Inflammatory macrophage (primary cell): ENCODE measurements at regions not wholly inside any gene's neighbourhood (a gene's known extent, or its start where the extent isn't known, plus 50 kb on each side); places are given as distances from the start of the nearest gene placed in this dataset.

Experiments used
- DNase-seq, 2 donors: peaks; one replicate each; pipeline ENCODE4 v3.0.0-alpha.2; 2020 to 2022

DNA sequence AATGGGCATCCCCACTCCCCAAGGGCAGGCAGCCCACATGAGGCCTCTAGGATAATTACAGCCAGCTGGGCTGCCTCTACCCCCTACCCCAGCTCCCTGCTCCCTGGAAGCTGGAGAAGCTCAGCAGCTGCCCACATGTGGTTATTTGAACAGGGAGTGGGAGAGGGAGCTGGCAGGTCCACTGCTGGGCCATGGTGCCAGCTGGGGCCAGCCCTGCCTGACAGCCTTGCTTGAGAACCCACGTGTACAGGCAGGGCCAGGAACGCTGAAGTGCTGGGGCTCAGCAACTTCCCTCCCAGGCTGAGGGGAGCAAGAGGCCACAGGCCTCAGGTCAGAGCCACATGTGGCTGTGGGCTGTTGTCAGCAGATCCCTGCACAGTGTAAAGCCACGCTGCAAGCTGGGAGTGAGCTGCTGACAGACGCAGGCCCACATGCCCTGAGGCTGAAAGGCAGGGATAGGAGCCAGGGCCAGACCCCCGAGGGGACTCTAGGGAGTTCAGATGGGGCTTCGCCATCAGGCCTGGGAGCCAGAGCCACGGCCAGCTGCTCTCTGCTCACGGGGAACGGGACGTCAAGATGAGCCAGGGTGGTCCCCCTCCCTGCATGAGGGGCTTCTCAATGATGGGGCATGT is 129.0 kb downstream of the SYF2 start:
- DNase-seq, result peak in 1 of 2 donors; percentile 51

DNA sequence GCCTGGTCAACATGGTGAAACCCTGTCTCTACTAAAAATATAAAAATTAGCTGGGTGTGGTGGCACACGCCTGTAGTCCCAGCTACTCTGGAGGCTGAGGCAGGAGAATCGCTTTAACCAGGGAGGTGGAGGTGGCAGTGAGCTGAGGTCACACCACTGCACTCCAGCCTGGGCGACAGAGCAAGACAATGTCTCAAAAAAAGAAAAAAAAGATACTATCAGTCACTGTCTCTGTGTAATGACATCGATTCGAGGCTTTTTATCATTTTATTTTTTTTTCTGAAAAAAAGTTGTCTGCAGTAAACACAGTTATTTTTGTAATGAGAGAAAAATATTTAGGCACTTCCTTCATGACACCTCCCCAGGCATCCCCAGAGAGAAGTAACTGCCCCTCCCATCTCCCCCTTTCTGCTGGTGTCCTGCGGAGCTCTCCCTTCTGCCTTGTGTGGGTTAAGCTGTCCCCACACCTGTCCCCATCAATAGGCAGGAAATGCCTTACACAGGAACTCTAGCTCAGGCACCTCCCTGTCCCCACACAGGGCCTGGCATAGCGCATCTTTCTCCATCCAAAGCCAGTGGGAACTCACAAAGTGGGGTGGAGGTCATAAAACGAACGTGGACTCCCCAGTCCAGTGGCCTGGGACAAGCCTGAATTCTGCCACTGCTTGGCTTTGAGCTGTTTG is 132.0 kb downstream of the SYF2 start:
- no peak for DNase-seq

DNA sequence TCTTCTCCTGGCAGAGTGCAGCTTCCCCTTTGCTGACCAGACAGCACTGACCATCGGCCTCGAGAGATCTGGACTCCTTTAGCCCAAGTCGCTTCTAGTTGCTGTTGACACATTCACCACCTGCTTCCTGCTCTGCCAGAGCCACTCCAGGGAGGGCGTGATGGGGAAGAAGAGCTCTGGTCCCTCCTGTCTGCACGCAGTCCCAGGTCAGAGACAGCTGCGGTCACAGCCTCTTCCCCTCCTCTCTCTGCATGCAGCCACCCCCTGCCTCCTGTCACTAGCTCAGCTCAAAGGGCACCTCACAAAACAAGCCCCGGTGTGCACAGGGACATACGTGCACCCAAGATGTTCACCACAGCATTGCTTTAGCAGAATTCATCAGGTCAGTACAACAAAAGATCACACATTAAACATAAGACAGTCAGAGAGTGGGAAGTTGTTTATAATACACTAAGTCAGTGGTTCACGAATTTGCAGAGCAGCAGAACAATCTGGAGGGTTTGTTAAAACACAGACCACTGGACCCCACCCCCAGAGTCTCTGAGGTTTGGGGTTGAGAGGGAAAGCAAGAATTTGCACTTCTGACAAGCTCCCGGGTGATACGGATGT is 132.9 kb downstream of the SYF2 start:
- DNase-seq, result peak; percentile 48 to 77

DNA sequence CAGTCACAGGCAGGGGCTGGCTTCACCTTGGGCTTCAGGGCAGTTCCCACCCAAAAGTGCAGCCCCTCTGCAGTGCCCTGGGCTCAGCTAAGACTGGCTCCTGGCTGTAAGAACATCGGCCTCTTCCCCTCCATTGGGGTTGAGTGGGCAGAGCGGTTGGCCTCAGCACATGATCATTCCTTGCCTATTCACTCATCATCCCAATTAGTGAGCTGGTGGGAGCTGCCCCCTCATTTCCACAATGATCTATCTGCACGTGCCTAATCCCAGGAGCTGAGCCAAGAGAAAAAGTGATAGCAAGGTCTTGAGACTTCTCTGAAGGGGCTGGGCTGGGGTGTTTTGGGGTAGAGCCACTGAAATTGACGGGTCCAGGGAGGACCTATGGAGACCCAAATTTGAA is 133.6 kb downstream of the SYF2 start:
- peak in 1 of 2 donors; percentile 55 for DNase-seq

DNA sequence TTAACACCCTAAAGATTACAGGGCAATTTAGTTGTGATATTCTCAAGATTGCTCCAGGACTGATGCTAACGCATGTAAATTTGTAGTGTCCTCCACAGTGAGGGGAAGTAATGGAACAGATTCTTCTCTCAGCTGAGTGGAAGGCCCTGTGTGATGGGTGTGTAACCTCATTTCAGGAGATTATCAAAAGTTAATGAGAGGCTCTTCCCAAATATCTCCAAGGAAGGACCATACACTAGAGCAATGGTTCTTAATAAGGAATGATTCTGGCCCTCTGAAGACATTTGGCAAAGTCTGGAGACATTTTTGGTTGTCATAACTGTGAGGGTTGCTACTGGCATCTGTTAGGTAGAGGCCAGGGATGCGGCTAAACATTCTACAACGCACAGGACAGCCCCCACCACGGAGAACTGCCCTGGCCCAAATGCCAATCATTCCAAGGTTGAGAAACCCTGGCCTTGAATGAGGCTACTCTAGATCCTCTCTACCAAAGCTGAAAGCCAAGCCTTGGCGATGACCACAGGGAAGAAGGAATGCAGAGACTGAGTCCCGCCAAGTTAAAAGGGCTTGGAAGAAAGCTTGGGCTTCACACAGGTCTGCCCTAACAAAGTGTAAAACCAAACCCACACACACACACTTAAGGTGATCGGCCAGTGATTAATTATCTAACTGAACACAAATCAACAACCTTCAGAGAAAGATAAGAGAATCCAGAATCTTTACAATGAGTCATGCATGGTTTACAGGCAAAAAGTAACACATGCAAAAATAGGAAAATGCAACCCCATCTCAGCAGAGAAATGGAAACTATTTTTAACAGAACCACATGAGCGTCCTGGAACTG is 135.8 kb downstream of the SYF2 start:
- no peak for DNase-seq

DNA sequence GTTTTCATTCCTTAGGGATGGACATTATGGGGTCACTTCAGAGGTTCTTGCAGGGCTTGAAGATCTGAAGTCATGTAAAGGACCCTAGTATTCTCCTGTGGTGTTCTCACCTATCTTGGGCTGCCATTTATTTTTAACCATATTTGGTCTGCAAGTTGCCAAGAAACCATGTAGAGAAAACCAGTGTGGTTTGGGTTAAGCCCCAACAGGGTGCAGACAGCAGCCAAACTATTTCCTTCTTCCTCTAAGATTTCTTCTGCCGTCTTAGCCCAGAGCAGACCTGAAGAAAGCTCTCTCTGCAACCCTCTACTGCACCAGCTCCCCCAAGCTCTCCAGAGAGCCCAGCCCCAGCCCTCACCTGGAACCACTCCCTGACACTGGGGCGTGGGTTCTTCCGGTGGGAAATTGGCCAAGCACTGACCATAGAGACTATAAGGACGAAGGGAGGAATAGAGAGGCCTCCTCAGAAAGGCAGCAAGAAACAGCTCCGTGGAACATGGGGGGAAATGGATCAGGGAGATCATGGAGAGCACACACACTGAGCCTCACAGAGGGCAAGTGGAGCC is 136.6 kb downstream of the SYF2 start:
- DNase-seq, result no peak

DNA sequence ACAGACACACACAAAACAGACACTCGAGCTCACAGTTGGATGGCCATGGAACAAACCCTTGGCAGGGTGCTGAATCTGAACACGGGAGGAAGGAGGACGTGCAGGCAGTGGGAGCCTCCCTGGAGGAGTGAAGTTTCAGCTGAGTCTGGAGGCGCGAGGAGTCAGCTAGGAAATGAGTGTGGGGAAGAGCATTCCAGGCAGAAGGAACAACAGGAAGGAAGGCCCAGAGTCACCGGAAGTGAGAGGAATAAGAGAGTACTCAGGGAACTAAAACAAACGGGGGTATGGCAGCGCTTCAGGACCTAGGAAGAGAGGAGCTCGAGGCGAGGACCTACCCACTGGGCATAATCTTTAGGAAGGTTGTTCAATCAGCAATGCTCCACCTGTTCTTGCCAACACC is 137.3 kb downstream of the SYF2 start:
- DNase-seq, result no peak

DNA sequence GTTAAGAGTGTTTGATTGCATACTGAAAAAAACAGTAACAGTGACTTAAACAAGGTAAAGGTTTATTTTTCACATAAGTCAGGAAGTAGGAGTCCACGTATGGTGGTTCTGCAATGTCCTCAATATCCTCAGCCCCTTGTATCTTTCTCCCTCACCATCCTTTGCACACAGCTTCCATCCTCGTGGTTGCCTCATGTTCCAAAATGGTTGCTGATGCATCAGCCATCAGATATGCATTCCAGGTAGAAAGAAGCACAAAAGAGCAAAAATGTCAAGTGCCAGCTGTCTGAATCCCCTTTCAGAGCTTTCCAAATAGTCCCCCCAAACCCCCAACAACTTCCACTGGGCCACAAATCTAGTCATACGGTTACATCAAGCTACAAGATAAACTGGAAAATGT is 138.1 kb downstream of the SYF2 start:
- no peak for DNase-seq

DNA sequence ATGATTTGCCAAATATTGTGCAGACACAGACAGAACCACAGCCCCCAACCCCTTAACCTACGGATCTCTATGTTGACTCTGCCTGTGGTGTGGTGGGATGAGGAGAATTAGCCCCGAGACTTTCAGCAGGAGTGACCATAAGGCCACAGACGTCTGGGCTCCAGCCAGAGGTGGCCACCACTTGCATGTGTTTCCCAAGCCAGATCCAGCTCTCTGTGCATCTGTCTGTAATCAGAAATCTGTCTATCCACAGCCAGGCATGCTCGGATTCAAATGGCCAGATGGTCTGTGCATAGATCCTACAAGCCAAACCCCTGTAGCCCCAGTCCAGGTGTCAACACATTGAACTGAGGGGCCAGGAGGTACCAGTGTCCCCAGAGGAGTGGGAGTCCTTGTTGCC is 140.6 kb downstream of the SYF2 start:
- DNase-seq, result no peak

DNA sequence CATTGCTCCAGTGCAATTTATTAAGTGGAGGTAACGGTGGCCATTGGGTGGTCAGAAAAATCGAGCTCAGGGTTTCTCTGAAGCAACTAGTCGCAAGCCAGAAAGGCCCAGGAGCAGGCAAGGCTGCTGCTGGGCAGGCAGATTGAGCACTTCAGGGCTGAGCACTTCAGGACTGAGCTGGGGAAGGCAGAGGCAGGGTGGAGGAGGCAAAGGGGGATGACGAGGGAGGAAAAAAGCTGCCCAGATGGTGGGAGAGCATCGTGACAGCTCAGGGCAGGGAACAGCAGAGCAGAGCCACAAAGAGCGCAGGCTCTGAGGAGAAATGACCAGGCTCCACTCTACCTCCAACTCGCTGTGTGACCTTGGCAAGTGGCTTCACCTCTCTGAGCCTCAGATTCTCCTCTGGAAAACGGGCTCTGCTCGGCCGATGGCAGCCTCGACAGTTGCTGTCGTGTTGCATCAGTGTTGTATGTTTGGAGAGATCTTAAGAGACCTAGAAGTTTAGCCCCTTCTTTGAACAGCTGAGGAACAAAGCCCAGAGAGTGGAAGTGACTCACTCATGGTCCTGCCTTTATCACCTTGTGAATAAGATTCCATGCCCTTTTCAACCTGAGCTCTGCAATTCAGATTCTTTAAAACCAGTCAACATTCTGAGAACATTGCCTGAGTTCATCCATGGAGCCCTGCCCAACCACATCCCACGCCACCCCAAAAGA is 141.4 kb downstream of the SYF2 start:
- DNase-seq, result no peak

DNA sequence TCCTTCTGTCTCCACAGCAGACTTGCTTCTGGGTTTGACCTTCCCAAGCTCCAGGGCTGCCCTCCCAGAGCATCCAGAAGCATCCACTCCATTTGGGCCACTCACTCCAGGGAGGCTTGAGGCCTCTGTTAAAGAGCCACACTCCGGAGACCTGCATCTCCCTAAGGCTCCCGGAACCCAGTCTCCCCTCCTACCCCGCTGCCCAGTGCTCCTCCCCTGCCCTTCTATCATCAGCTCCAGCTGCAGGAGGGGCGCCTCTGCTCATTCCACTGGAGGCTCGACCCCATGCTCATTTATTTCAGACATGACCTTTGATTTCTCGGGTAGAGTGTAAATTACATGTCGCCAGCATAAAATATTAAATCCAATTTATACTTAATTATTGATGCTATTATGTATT is 142.5 kb downstream of the SYF2 start:
- DNase-seq, result no peak

DNA sequence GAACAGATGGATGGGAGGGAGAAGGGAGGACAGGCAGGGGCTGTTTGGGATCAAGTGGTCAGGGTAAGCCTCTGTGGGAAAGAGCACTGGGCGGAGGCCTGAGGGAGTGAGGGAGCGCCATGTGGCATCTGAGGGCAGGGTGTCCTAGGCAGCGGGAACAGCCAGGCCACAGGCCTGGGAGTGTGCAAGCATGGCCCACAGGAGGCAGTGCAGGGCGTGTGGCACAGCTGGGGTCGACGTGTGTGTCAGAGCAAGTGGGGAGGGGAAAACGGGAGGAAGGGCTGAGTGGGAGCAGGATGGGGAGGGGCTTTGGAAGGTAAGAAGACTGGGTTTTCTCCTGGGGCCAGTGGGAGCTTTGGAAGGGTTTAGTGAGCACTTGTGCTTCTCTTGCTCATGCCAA is 143.4 kb downstream of the SYF2 start:
- DNase-seq, result no peak

DNA sequence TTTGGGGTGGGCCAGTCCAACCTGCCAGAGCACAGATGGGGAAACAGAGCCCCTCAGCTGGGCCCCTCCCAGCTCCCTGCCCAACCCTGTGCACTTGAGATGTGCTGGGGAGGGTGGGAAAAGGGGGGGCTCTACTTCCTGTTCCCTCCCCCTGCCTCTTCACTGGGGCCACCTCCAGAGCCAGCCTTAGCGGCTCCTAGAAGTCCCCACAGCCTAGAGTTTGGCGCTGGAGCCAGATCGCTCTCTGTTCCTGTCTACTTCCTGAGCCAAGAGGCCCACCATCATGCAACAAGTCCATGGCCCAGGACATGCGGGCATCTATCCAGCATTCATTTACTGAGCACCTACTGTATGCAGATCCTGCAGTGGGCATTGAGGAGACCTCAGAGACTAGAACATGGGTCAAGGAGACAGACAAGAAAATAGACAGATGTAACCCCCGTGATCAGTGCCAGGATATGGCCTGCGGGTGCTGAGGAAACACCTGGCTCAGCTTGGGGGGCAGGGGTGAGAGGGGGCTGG is 144.1 kb downstream of the SYF2 start:
- no peak for DNase-seq

DNA sequence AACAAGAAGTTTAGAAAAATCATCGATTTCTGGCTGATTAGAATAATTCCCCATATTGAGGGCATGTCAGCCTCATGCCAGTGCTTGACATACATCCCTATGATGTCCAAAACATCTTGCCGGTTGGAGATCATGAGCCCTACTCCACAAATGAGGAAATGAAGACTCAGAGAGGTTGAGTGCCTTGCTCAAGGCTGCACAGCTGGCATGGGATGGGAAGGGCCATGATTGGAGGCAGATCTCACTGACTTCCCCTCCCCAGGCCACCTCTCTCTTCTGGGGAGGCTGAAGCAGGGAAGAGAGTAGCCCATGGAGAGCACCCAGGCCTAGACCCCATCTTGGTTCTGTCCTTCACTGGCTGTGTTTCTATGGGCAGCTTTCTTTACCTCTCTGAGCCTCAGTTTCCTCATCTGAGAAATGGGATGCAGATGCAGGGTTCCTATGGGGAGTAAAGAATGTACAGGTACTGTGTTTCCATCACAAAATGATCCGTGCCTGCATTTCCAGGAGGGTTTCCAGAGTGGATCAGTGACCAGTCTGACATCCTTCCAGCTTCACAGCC is 145.7 kb downstream of the SYF2 start:
- no peak for DNase-seq

DNA sequence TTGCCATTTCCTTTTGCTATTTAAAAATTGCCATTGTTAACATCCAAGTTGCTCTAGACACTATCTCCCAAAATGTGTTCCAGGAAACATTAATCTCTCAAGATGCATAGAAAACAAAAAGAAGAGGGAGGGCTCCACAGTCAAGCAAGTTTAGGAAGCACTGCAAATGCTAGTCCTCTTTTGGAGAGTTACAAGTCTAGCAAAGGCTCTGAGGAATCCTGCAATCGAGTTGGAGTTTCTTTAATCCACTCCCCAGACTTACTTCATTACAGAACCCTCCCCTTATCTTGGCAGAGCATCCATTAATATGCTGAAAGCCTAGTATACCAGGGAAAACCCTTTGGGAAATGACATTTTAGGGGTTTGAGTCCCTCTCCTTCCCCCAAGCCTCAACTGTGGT is 147.9 kb downstream of the SYF2 start:
- no peak for DNase-seq

DNA sequence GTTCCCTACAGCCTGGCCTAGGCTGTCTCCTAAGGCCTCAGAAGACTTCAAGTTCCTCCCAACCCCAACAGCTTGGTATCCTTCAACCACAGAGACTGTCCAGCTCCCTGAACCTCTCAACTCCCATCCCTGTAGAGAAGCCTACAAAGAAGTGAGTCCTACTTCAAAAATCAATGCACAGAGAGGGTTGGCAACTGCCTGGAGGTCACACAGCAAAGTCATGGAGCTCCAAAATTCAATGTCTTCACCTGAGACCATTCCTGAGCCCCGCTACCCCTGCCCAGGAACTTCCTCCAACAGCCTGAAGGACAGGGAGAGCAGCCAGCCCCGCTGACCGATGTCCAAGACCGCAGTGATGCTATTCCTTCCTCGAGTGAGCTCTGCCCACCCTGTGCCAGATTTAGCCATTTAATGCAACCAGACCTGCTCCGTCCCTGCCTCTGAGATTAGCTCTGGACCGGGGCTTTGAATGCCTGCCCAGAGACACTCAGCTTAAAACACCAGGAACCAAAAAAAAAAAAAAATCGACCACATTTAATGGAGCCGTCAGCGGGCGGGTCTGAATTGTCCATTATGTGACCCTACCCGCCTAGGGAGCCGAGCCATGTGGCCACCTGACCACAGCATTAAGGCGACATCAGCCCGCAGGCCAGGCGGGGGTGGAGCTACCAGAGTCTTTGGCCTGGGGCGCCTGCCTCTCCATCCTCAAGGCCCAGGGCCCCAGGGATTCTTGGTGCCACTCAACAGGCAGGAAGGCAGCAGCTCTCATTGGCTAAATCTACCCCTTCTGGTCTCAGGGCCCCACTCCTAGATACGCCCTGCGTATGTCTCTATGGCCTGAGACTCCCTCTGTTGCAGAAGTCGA is 148.6 kb downstream of the SYF2 start:
- no peak for DNase-seq

DNA sequence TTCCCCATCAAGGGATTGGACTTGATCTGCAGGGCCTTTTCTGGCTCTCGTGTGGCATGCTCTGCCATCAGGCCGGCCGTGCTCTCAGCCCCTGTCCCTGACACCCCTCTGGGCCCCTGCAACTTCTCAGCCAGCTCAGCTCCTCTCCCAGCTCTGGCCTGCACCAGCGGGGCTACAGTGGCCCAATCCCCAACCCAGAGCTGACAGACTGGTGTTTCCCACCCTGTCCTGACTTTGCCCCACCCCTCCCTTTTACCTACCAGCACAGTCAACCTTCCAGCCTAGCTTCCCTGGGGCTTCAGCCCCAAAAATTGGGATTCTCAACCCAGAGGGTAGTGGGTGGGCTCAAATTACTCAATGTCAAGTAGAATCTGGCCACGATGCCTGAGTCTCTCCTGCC is 149.3 kb downstream of the SYF2 start:
- DNase-seq, result no peak

DNA sequence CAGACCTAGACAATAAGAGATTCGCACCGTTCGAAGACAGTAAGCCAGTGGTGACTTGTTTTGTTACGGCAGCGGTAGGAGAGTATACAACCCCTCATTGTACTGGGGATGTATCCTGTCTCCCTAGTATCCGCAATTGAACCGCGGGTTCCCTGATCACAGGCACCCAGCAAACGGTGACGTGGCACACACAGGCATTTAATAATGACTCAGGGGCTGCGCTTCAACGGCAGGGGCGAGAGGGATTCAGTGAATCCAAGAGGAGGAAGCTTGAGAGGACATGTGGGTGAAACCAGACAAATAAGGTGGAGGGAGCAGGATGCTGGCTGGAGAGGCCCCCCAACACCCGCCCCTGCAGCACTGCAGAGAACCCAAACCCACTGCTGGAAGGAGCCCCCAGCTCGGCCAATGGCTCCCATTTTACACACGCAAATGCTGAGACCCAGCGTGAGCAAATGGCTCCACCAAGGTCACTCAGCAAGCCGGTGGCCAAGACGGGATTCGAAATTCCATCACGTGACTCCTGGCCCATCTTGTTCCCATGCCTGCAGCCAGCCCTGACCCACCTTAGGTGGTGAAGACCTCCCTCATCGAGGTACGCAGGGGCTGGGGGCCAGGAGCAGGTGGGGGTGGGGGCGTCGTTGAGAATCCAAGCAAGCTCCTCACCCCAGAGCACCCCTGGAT is 149.9 kb downstream of the SYF2 start:
- DNase-seq, result no peak

DNA sequence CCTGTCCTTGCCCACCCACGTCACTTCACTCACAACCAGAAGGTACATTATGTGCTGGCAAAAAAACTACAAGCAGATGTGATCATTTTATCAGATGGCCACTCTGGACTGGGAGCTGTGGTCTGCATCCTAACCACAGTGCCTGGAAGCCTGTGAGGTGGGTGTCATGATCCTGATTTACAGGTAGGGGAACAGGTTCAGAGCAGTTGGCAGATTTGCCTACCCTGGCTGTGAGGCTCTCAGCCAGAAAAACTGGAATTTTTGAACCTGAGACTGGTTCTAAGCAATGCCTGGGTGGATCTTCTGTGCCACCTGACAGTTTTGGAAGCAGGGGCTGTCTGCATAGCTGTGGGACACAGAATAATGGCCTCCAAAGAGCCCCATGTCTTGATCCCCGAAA is 150.8 kb downstream of the SYF2 start:
- no peak for DNase-seq
